H9 (cell line): ENCODE measurements at regions not wholly inside any gene's neighbourhood (a gene's known extent, or its start where the extent isn't known, plus 50 kb on each side); places are given as distances from the start of the nearest gene placed in this dataset.

Experiments used
- DNase-seq: peaks from one replicate; pipeline ENCODE4 v3.0.0-alpha.2; 2017
- H2AFZ ChIP-seq: one replicate; pipeline ENCODE4 v1.6.1; 2013; ENCODE audit warnings: mild to moderate bottlenecking, low read length, control low read depth, moderate library complexity
- H2AK5ac ChIP-seq: 2 replicates; pipeline ENCODE4 v1.6.1; 2013; ENCODE audit warnings: low read length, control low read depth, mixed read lengths; ENCODE audit not compliant: insufficient read length
- H2BK120ac ChIP-seq: one replicate; pipeline ENCODE4 v1.6.1; 2013; ENCODE audit warnings: low read depth, mild to moderate bottlenecking, low read length, control low read depth, inconsistent platforms; ENCODE audit not compliant: poor library complexity, severe bottlenecking
- H2BK12ac ChIP-seq: 2 replicates; pipeline ENCODE4 v1.6.1; 2013; ENCODE audit warnings: low read length, control low read depth, mixed read lengths, low read depth; ENCODE audit not compliant: insufficient read length
- H2BK15ac ChIP-seq: 2 replicates; pipeline ENCODE4 v1.6.1; 2013; ENCODE audit warnings: low read depth, low read length, control low read depth
- H2BK20ac ChIP-seq: one replicate; pipeline ENCODE4 v1.6.1; 2013; ENCODE audit warnings: low read depth, mild to moderate bottlenecking, low read length, control low read depth, inconsistent platforms; ENCODE audit not compliant: poor library complexity, severe bottlenecking
- H2BK5ac ChIP-seq: 2 replicates; pipeline ENCODE4 v1.6.1; 2013; ENCODE audit warnings: low read length, control low read depth, mixed read lengths; ENCODE audit not compliant: insufficient read length
- H3K14ac ChIP-seq: 2 replicates; pipeline ENCODE4 v1.6.1; 2013; ENCODE audit warnings: low read length, control low read depth; ENCODE audit not compliant: insufficient read depth
- H3K18ac ChIP-seq: 2 replicates; pipeline ENCODE4 v1.6.1; 2013; ENCODE audit warnings: low read depth, mild to moderate bottlenecking, mixed read lengths, low read length, control low read depth; ENCODE audit not compliant: insufficient read length
- H3K23ac ChIP-seq: 2 replicates; pipeline ENCODE4 v1.6.1; 2013; ENCODE audit warnings: low read length, control low read depth, mixed read lengths, low read depth; ENCODE audit not compliant: insufficient read length
- H3K23me2 ChIP-seq: 2 replicates; pipeline ENCODE4 v1.6.1; 2013; ENCODE audit warnings: low read depth, mild to moderate bottlenecking, mixed read lengths, low read length, control low read depth; ENCODE audit not compliant: insufficient read length, poor library complexity, severe bottlenecking
- H3K27ac ChIP-seq: 2 replicates; pipeline ENCODE4 v1.5.1; 2013; ENCODE audit warnings: low read length, control low read depth, mixed read lengths, low read depth; ENCODE audit not compliant: insufficient read length
- H3K27me3 ChIP-seq: 2 replicates; pipeline ENCODE4 v1.6.1; 2013; ENCODE audit warnings: low read length, control low read depth, inconsistent platforms; ENCODE audit not compliant: insufficient read depth
- H3K4ac ChIP-seq: 2 replicates; pipeline ENCODE4 v1.6.1; 2013; ENCODE audit warnings: low read depth, mild to moderate bottlenecking, control low read depth, inconsistent platforms, low read length, moderate library complexity
- H3K4me1 ChIP-seq: 2 replicates; pipeline ENCODE4 v1.6.1; 2013; ENCODE audit warnings: low read length, control low read depth, inconsistent platforms; ENCODE audit not compliant: insufficient read depth
- H3K4me2 ChIP-seq: 2 replicates; pipeline ENCODE4 v1.6.1; 2013; ENCODE audit warnings: low read length, control low read depth, mixed read lengths; ENCODE audit not compliant: insufficient read length, insufficient read depth
- H3K56ac ChIP-seq: 2 replicates; pipeline ENCODE4 v1.6.1; 2013; ENCODE audit warnings: low read depth, mild to moderate bottlenecking, mixed read lengths, low read length, control low read depth; ENCODE audit not compliant: insufficient read length
- H3K79me1 ChIP-seq: 2 replicates; pipeline ENCODE4 v1.6.1; 2013; ENCODE audit warnings: low read depth, mild to moderate bottlenecking, moderate library complexity, low read length, control low read depth, inconsistent platforms; ENCODE audit not compliant: insufficient read depth, poor library complexity, severe bottlenecking
- H3K79me2 ChIP-seq: 2 replicates; pipeline ENCODE4 v1.6.1; 2013; ENCODE audit warnings: low read length, control low read depth, inconsistent platforms; ENCODE audit not compliant: insufficient read depth
- H3K9ac ChIP-seq: 2 replicates; pipeline ENCODE4 v1.6.1; 2013; ENCODE audit warnings: low read length, control low read depth, mixed read lengths; ENCODE audit not compliant: insufficient read length; ENCODE audit errors: extremely low read depth
- H3K9me3 ChIP-seq: one replicate; pipeline ENCODE4 v1.6.1; 2013; ENCODE audit warnings: low read depth, low read length, inconsistent platforms; ENCODE audit not compliant: control insufficient read depth
- H3T11ph ChIP-seq: one replicate; pipeline ENCODE4 v1.6.1; 2013; ENCODE audit warnings: mild to moderate bottlenecking, low read length, control low read depth, inconsistent platforms
- H4K20me1 ChIP-seq: one replicate; pipeline ENCODE4 v1.6.1; 2013; ENCODE audit not compliant: control insufficient read depth, insufficient read length, insufficient read depth
- H4K5ac ChIP-seq: 2 replicates; pipeline ENCODE4 v1.6.1; 2013; ENCODE audit warnings: low read depth, mild to moderate bottlenecking, mixed read lengths, low read length, control low read depth; ENCODE audit not compliant: insufficient read length
- H4K8ac ChIP-seq: replicated peaks from 2 replicates; pipeline ENCODE4 v1.6.1; 2013; ENCODE audit warnings: low read length, control low read depth, mixed read lengths, low read depth; ENCODE audit not compliant: insufficient read length
- H4K91ac ChIP-seq: 2 replicates; pipeline ENCODE4 v1.6.1; 2013; ENCODE audit warnings: low read depth, mild to moderate bottlenecking, moderate library complexity, mixed read lengths, low read length, control low read depth; ENCODE audit not compliant: insufficient read length
- H3K27ac Mint-ChIP-seq, 3 experiments: 2 replicates in 2 of 3; 3 replicates in 1 of 3; pipeline ENCODE4 v1.8.0; 2020 to 2021; ENCODE audit warnings: mixed read lengths in 3 of 3, mild to moderate bottlenecking in 1 of 3, moderate library complexity in 1 of 3
- H3K27me3 Mint-ChIP-seq: 2 replicates; pipeline ENCODE4 v1.8.0; 2021; ENCODE audit warnings: low read depth, mild to moderate bottlenecking, moderate library complexity, mixed read lengths
- H3K36me3 Mint-ChIP-seq, 3 experiments: 2 replicates in 2 of 3; 3 replicates in 1 of 3; pipeline ENCODE4 v1.8.0; 2020 to 2021; ENCODE audit warnings: low read depth in 3 of 3, mixed read lengths in 3 of 3; ENCODE audit not compliant: insufficient read depth in 1 of 3
- H3K4me1 Mint-ChIP-seq, 2 experiments: 2 replicates each; pipeline ENCODE4 v1.8.0; 2020; ENCODE audit warnings: mixed read lengths in 2 of 2
- H3K4me3 Mint-ChIP-seq, 2 experiments: 2 replicates in 1 of 2; 3 replicates in 1 of 2; pipeline ENCODE4 v1.8.0; 2020 to 2021; ENCODE audit warnings: mild to moderate bottlenecking in 2 of 2, mixed read lengths in 2 of 2, moderate library complexity in 1 of 2
- H3K9me3 Mint-ChIP-seq, 2 experiments: 2 replicates in 1 of 2; 3 replicates in 1 of 2; pipeline ENCODE4 v1.8.0; 2020; ENCODE audit warnings: mild to moderate bottlenecking in 2 of 2, mixed read lengths in 2 of 2, moderate library complexity in 1 of 2
- TF ChIP-seq, protein P1 (sequence below): fragments of 200-600 bp; sonication (generic); conservative IDR thresholded peaks from 3 replicates; pipeline ENCODE4 v1.8.0; 2021; ENCODE audit warnings: antibody characterized with exemption, mild to moderate bottlenecking

DNA sequence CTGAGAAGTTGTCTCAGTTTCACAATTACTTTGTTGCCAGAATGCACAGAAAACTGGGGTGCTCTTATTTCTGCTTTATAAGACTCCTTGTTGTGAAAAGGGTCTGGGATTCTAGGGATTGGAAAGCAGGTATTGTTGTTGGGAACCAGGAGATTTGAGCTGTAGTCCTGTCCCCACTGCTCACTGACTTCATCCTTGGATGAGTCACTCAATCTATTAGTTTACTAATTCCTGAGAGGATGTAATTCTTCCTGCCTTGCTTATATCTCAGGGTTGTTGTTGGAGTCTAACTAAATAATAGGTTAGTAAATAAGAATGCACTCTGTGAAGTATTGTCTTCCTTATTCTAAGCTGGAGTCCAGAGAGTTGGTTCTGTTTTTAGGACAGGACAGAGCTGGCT is 172.5 kb upstream of the GALNT2 start:
- H3K36me3 Mint-ChIP-seq, result no peaks in the 10 kb centered on the region
- no peak for DNase-seq
- Histone ChIP-seq H3K56ac (no peak overlapping the region), H3K79me1 (no peaks in the 10 kb centered on the region), H3K23me2 (no peaks in the 10 kb centered on the region), H4K20me1 (no peaks in the 10 kb centered on the region), H2BK5ac (no peak overlapping the region), H2AK5ac (no peak overlapping the region), H2BK12ac (no peak overlapping the region), H4K91ac (no peak overlapping the region), H3T11ph (no peak overlapping the region), H4K5ac (no peak overlapping the region), H3K4ac (no peak overlapping the region), H3K27me3 (no peaks in the 10 kb centered on the region), H3K4me1 (no peaks in the 10 kb centered on the region), H4K8ac (no peak overlapping the region), H3K18ac (no peak overlapping the region), H2BK15ac (no peak overlapping the region), H3K27ac (no peak overlapping the region), H2BK20ac (no peak overlapping the region), H3K23ac (no peak overlapping the region), H2AFZ (no peak overlapping the region), H3K79me2 (no peaks in the 10 kb centered on the region), H3K14ac (no peak overlapping the region), H3K9ac (no peak overlapping the region), H3K4me2 (no peak overlapping the region), H3K9me3 (no peaks in the 10 kb centered on the region), H2BK120ac (no peak overlapping the region)
- H3K27me3 Mint-ChIP-seq, result no peaks in the 10 kb centered on the region; the same call in 1 of the 2 replicates
- TF ChIP-seq, protein P1, sequence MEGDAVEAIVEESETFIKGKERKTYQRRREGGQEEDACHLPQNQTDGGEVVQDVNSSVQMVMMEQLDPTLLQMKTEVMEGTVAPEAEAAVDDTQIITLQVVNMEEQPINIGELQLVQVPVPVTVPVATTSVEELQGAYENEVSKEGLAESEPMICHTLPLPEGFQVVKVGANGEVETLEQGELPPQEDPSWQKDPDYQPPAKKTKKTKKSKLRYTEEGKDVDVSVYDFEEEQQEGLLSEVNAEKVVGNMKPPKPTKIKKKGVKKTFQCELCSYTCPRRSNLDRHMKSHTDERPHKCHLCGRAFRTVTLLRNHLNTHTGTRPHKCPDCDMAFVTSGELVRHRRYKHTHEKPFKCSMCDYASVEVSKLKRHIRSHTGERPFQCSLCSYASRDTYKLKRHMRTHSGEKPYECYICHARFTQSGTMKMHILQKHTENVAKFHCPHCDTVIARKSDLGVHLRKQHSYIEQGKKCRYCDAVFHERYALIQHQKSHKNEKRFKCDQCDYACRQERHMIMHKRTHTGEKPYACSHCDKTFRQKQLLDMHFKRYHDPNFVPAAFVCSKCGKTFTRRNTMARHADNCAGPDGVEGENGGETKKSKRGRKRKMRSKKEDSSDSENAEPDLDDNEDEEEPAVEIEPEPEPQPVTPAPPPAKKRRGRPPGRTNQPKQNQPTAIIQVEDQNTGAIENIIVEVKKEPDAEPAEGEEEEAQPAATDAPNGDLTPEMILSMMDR, result no peak
- H3K27ac Mint-ChIP-seq, result no peak overlapping the region
- H3K4me1 Mint-ChIP-seq, result peaks cover 4 to 6% of the 10 kb centered on the region in 2 experiments
- no peaks in the 10 kb centered on the region for H3K9me3 Mint-ChIP-seq
- no peak overlapping the region for H3K4me3 Mint-ChIP-seq
